Ovary (tissue), 3 donors: ENCODE measurements at regions not wholly inside any gene's neighbourhood (a gene's known extent, or its start where the extent isn't known, plus 50 kb on each side); places are given as distances from the start of the nearest gene placed in this dataset.

ENCODE experiments used
- EP300 ChIP-seq: sonication (generic); formaldehyde crosslinking; IDR thresholded peaks from one replicate; pipeline ENCODE4 v1.6.1; 2017; ENCODE audit warnings: antibody characterized with exemption
- POLR2A ChIP-seq: fragments of 450-650 bp; IDR thresholded peaks from one replicate; pipeline ENCODE4 v1.6.1; 2017; ENCODE audit warnings: antibody characterized with exemption, mild to moderate bottlenecking, moderate library complexity
- TF ChIP-seq, protein P1 (sequence below), 3 donors: fragments of 450-650 bp in 2 of 3; fragments of 200-600 bp in 1 of 3; IDR thresholded peaks; one replicate each; pipeline versions ENCODE4 v1.5.1 to v1.8.0; 2016 to 2022; ENCODE audit warnings: antibody characterized with exemption in 3 of 3, mild to moderate bottlenecking in 1 of 3
- donor health status: DM: no; HTN: no; CAD: no.

DNA sequence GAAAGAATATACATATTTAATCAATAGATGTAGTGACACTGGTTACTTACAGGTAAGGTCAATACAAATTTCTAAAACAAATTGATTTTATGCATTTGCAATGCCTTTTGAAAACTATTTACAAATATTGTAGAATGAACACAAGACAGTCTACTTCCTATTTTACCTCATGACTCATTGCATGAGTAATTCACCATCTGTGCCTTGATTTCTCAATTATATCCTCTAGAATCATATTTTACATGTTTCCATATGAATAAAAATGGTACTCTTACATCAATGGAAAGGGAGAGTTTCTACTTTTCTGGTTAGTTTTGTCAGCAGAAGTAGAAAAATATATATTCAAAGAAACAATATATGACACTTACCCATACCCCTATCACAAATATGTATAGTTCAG is 203.8 kb upstream of the CDH7 start:
- TF ChIP-seq, protein P1, sequence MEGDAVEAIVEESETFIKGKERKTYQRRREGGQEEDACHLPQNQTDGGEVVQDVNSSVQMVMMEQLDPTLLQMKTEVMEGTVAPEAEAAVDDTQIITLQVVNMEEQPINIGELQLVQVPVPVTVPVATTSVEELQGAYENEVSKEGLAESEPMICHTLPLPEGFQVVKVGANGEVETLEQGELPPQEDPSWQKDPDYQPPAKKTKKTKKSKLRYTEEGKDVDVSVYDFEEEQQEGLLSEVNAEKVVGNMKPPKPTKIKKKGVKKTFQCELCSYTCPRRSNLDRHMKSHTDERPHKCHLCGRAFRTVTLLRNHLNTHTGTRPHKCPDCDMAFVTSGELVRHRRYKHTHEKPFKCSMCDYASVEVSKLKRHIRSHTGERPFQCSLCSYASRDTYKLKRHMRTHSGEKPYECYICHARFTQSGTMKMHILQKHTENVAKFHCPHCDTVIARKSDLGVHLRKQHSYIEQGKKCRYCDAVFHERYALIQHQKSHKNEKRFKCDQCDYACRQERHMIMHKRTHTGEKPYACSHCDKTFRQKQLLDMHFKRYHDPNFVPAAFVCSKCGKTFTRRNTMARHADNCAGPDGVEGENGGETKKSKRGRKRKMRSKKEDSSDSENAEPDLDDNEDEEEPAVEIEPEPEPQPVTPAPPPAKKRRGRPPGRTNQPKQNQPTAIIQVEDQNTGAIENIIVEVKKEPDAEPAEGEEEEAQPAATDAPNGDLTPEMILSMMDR (IDR thresholded peaks at IDR 0.05) = no peak
- TF ChIP-seq POLR2A (no peak), EP300 (no peak)
